Neuronal stem cell (in vitro differentiated cells): ENCODE measurements at regions not wholly inside any gene's neighbourhood (a gene's known extent, or its start where the extent isn't known, plus 50 kb on each side); places are given as distances from the start of the nearest gene placed in this dataset.
"Not testable (repeated sequence)": the region's sequence is repeated elsewhere in the genome, so short reads cannot be mapped to it uniquely, and the experiment has no call there.

ENCODE experiments used
- DNase-seq: peaks from one replicate; pipeline ENCODE4 v3.0.0-alpha.2; 2013; ENCODE audit warnings: low spot score
- H2AFZ ChIP-seq: one replicate; pipeline ENCODE4 v1.6.1; 2013; ENCODE audit warnings: mild to moderate bottlenecking, low read length, inconsistent platforms
- H2AK5ac ChIP-seq: 2 replicates; pipeline ENCODE4 v1.6.1; 2013; ENCODE audit warnings: low read depth, mild to moderate bottlenecking, inconsistent platforms, low read length, moderate library complexity, mixed read lengths
- H2BK120ac ChIP-seq: 2 replicates; pipeline ENCODE4 v1.6.1; 2013; ENCODE audit warnings: low read depth, mild to moderate bottlenecking, inconsistent platforms, low read length, moderate library complexity, mixed read lengths
- H2BK12ac ChIP-seq: one replicate; pipeline ENCODE4 v1.6.1; 2013; ENCODE audit warnings: low read length, inconsistent platforms
- H2BK15ac ChIP-seq: 2 replicates; pipeline ENCODE4 v1.6.1; 2013; ENCODE audit warnings: mild to moderate bottlenecking, low read length, inconsistent platforms, mixed read lengths
- H2BK5ac ChIP-seq: one replicate; pipeline ENCODE4 v1.6.1; 2013; ENCODE audit warnings: inconsistent platforms, mild to moderate bottlenecking, low read length, moderate library complexity
- H3K14ac ChIP-seq: one replicate; pipeline ENCODE4 v1.6.1; 2013; ENCODE audit warnings: low read length, inconsistent platforms
- H3K18ac ChIP-seq: 2 replicates; pipeline ENCODE4 v1.6.1; 2013; ENCODE audit warnings: low read length, inconsistent platforms
- H3K23ac ChIP-seq: 2 replicates; pipeline ENCODE4 v1.6.1; 2013; ENCODE audit warnings: low read depth, mild to moderate bottlenecking, mixed read lengths, low read length, inconsistent platforms; ENCODE audit not compliant: poor library complexity
- H3K27ac ChIP-seq: replicated peaks from 3 replicates; pipeline ENCODE4 v1.5.1; 2013; ENCODE audit warnings: low read length, inconsistent platforms
- H3K27me3 ChIP-seq, 3 experiments: 2 replicates each; pipeline ENCODE4 v1.6.1; 2013; ENCODE audit warnings: low read length in 3 of 3, mild to moderate bottlenecking in 2 of 3, inconsistent platforms in 1 of 3, low read depth in 1 of 3, mixed read lengths in 1 of 3, moderate library complexity in 1 of 3; ENCODE audit not compliant: control insufficient read depth in 3 of 3, insufficient read depth in 3 of 3
- H3K36me3 ChIP-seq, 2 donors: replicated peaks in 1 of 2; 2 replicates each; pipeline ENCODE4 v1.6.1; 2013; ENCODE audit warnings: low read length in 2 of 2; ENCODE audit not compliant: control insufficient read depth in 2 of 2, insufficient read depth in 2 of 2
- H3K4ac ChIP-seq: 2 replicates; pipeline ENCODE4 v1.6.1; 2013; ENCODE audit warnings: inconsistent platforms, mild to moderate bottlenecking, low read length, moderate library complexity
- H3K4me1 ChIP-seq, 2 donors: 1 replicate in 1 of 2; 2 replicates in 1 of 2; pipeline ENCODE4 v1.6.1; 2013; ENCODE audit warnings: low read length in 2 of 2, low read depth in 1 of 2; ENCODE audit not compliant: control insufficient read depth in 2 of 2, insufficient read depth in 1 of 2
- H3K4me2 ChIP-seq: one replicate; pipeline ENCODE4 v1.6.1; 2013; ENCODE audit warnings: mild to moderate bottlenecking, low read length, inconsistent platforms; ENCODE audit not compliant: insufficient read depth, poor library complexity, severe bottlenecking
- H3K4me3 ChIP-seq, 2 donors: 2 replicates each; pipeline ENCODE4 v1.5.1; 2013; ENCODE audit warnings: low read length in 2 of 2, mild to moderate bottlenecking in 2 of 2, inconsistent platforms in 1 of 2, moderate library complexity in 1 of 2
- H3K79me1 ChIP-seq: one replicate; pipeline ENCODE4 v1.6.1; 2013; ENCODE audit warnings: low read depth, mild to moderate bottlenecking, inconsistent platforms, low read length, moderate library complexity
- H3K9ac ChIP-seq: one replicate; pipeline ENCODE4 v1.6.1; 2013; ENCODE audit warnings: mild to moderate bottlenecking, low read depth, low read length, inconsistent platforms; ENCODE audit not compliant: poor library complexity
- H3K9me3 ChIP-seq, 2 donors: replicated peaks in 1 of 2; 2 replicates each; pipeline versions ENCODE3 to v1.6.1; 2013; ENCODE audit warnings: low read length in 2 of 2, mild to moderate bottlenecking in 2 of 2, inconsistent platforms in 1 of 2, low read depth in 1 of 2, mixed read lengths in 1 of 2, moderate library complexity in 1 of 2; ENCODE audit not compliant: control insufficient read depth in 2 of 2, insufficient read depth in 1 of 2
- H4K8ac ChIP-seq: one replicate; pipeline ENCODE4 v1.6.1; 2013; ENCODE audit warnings: low read depth, mild to moderate bottlenecking, inconsistent platforms, low read length, moderate library complexity
- H4K91ac ChIP-seq: one replicate; pipeline ENCODE4 v1.6.1; 2013; ENCODE audit warnings: low read length, low read depth, mild to moderate bottlenecking, inconsistent platforms; ENCODE audit not compliant: poor library complexity
- WGBS, 2 donors: extraction: QIAGEN DNeasy Blood & Tissue Kit; methylation state at CpG; one replicate each; pipeline ENCODE4 v1.1.7; 2013; ENCODE audit warnings: missing lambda C conversion rate in 2 of 2, mixed read lengths in 1 of 2; ENCODE audit not compliant: insufficient read length in 2 of 2, insufficient replicate concordance in 1 of 2; ENCODE audit errors: extremely low coverage in 2 of 2; 5-methylcytosine and 5-hydroxymethylcytosine counted together

- H3K4ac ChIP-seq, H3K27me3 ChIP-seq, H2AFZ ChIP-seq, H3K4me3 ChIP-seq, H2BK15ac ChIP-seq, H4K8ac ChIP-seq, H4K91ac ChIP-seq, H3K4me1 ChIP-seq, H2BK12ac ChIP-seq, H2BK5ac ChIP-seq, H3K9ac ChIP-seq, H3K27ac ChIP-seq, H3K14ac ChIP-seq, H2AK5ac ChIP-seq, H3K18ac ChIP-seq, DNase-seq, H3K4me2 ChIP-seq, H3K36me3 ChIP-seq, H3K79me1 ChIP-seq, H2BK120ac ChIP-seq, H3K23ac ChIP-seq, H3K9me3 ChIP-seq: not testable (repeated sequence)
- WGBS, 2 donors: no CpG with 5 or more reads among the region's 5 CpGs
Measured at GRCh38 chr20:48119389-48119788, 334.1 kb upstream of the SULF2 start.

GRCh38 chr20:48115502-48115901 lies 330.2 kb upstream of the SULF2 start:
- H2BK15ac ChIP-seq: no peak overlapping the region
- no CpG with 5 or more reads among the region's 4 CpGs for WGBS, 2 donors
- no peak for DNase-seq

GRCh38 chr20:48107560-48107959 lies 322.3 kb upstream of the SULF2 start:
- no peak overlapping the region for H3K18ac ChIP-seq
- H3K4me1 ChIP-seq: no peaks in the 10 kb centered on the region
- no peak overlapping the region for H2BK12ac ChIP-seq
- H3K9me3 ChIP-seq: peaks cover 7 to 11% of the 10 kb centered on the region in 2 donors
- H2BK5ac ChIP-seq: no peak overlapping the region
- H3K23ac ChIP-seq: no peak overlapping the region
- H3K9ac ChIP-seq: no peak overlapping the region
- H3K36me3 ChIP-seq: no peaks in the 10 kb centered on the region
- H4K91ac ChIP-seq: no peak overlapping the region
- no peak overlapping the region for H3K4me3 ChIP-seq
- no peak overlapping the region for H2AK5ac ChIP-seq
- no CpG with 5 or more reads among the region's 9 CpGs for WGBS, 2 donors
- H3K27ac ChIP-seq: no peak overlapping the region
- no peak overlapping the region for H2BK120ac ChIP-seq
- no peaks in the 10 kb centered on the region for H3K79me1 ChIP-seq
- H2BK15ac ChIP-seq: no peak overlapping the region
- H3K4me2 ChIP-seq: no peak overlapping the region
- H3K4ac ChIP-seq: no peak overlapping the region
- peaks cover 0 to 5% (median 0%) of the 10 kb centered on the region in 3 experiments for H3K27me3 ChIP-seq
- no peak for DNase-seq
- no peak overlapping the region for H2AFZ ChIP-seq
- H4K8ac ChIP-seq: no peak overlapping the region
- no peak overlapping the region for H3K14ac ChIP-seq

More at GRCh38 chr20:48115502-48115901, 330.2 kb upstream of the SULF2 start:
- Histone ChIP-seq H3K36me3 (no peaks in the 10 kb centered on the region), H2AK5ac (no peak overlapping the region), H3K23ac (no peak overlapping the region), H3K4me2 (no peak overlapping the region), H2AFZ (no peak overlapping the region), H3K14ac (no peak overlapping the region), H3K9ac (no peak overlapping the region), H3K4ac (no peak overlapping the region), H3K27me3 (peaks cover 0 to 5% (median 0%) of the 10 kb centered on the region in 3 experiments), H4K91ac (no peak overlapping the region), H3K27ac (no peak overlapping the region), H2BK12ac (no peak overlapping the region), H3K4me3 (no peak overlapping the region), H4K8ac (no peak overlapping the region), H3K4me1 (peaks cover 5 to 6% of the 10 kb centered on the region in 2 donors), H3K79me1 (no peaks in the 10 kb centered on the region), H2BK5ac (no peak overlapping the region), H2BK120ac (no peak overlapping the region), H3K18ac (no peak overlapping the region), H3K9me3 (no peaks in the 10 kb centered on the region)

- H3K4me1 ChIP-seq: no peaks in the 10 kb centered on the region
- H3K36me3 ChIP-seq: no peaks in the 10 kb centered on the region
- no peak overlapping the region for H2BK12ac ChIP-seq
- H2BK120ac ChIP-seq: no peak overlapping the region
- no CpG with 5 or more reads among the region's 3 CpGs for WGBS, 2 donors
- H3K9me3 ChIP-seq: peaks cover 7 to 11% of the 10 kb centered on the region in 2 donors
- H2BK5ac ChIP-seq: no peak overlapping the region
- no peak overlapping the region for H3K18ac ChIP-seq
- H3K79me1 ChIP-seq: no peaks in the 10 kb centered on the region
- H2AFZ ChIP-seq: no peak overlapping the region
- H2AK5ac ChIP-seq: no peak overlapping the region
- H3K27ac ChIP-seq: no peak overlapping the region
- H3K4ac ChIP-seq: no peak overlapping the region
- H3K4me2 ChIP-seq: no peak overlapping the region
- H2BK15ac ChIP-seq: no peak overlapping the region
- no peaks in the 10 kb centered on the region for H3K27me3 ChIP-seq
- no peak overlapping the region for H3K14ac ChIP-seq
- H4K8ac ChIP-seq: no peak overlapping the region
- no peak overlapping the region for H3K9ac ChIP-seq
- no peak for DNase-seq
- no peak overlapping the region for H3K23ac ChIP-seq
- no peak overlapping the region for H3K4me3 ChIP-seq
- H4K91ac ChIP-seq: no peak overlapping the region
Measured at GRCh38 chr20:48106428-48106827, 321.1 kb upstream of the SULF2 start.
